GM12878 (cell line): ENCODE measurements at regions not wholly inside any gene's neighbourhood (a gene's known extent, or its start where the extent isn't known, plus 50 kb on each side); places are given as distances from the start of the nearest gene placed in this dataset.

Experiments used
- BHLHE40 ChIP-seq, 2 experiments: fragments of 450-650 bp in 1 of 2; IDR thresholded peaks; 2 replicates each; pipeline ENCODE4 v1.6.1; 2011 to 2017; ENCODE audit warnings: low read depth in 2 of 2, borderline replicate concordance in 1 of 2, improper control_type of control experiment in 1 of 2, low read length in 1 of 2, mild to moderate bottlenecking in 1 of 2
- CEBPB ChIP-seq, 2 experiments: fragments of 150-350 bp in 1 of 2; IDR thresholded peaks; 2 replicates each; pipeline ENCODE4 v1.6.1; 2012 to 2014; ENCODE audit warnings: low read depth in 2 of 2, low read length in 2 of 2, borderline replicate concordance in 1 of 2, inconsistent platforms in 1 of 2
- POLR2A ChIP-seq: IDR thresholded peaks from 2 replicates; pipeline ENCODE4 v1.6.1; 2011; ENCODE audit warnings: low read depth, mild to moderate bottlenecking, low read length
- POLR2AphosphoS5 ChIP-seq: IDR thresholded peaks from 2 replicates; pipeline ENCODE4 v1.6.1; 2011; ENCODE audit warnings: mild to moderate bottlenecking, low read length, inconsistent platforms
- REST ChIP-seq: IDR thresholded peaks from 2 replicates; pipeline ENCODE4 v1.6.1; 2012; ENCODE audit warnings: mild to moderate bottlenecking, low read depth, low read length
- SREBF2 ChIP-seq: IDR thresholded peaks from 2 replicates; pipeline ENCODE4 v1.6.1; 2012; ENCODE audit warnings: mild to moderate bottlenecking, low read length
- TAF1 ChIP-seq: IDR thresholded peaks from 2 replicates; pipeline ENCODE4 v1.6.1; 2011; ENCODE audit warnings: mild to moderate bottlenecking, low read depth, low read length, borderline replicate concordance
- TARDBP ChIP-seq: IDR thresholded peaks from 2 replicates; pipeline ENCODE4 v1.6.1; 2016; ENCODE audit warnings: borderline replicate concordance
- USF1 ChIP-seq: IDR thresholded peaks from 2 replicates; pipeline ENCODE4 v1.6.1; 2011; ENCODE audit warnings: borderline replicate concordance, low read depth, mild to moderate bottlenecking, moderate library complexity, mixed read lengths, low read length; ENCODE audit not compliant: insufficient read depth; ENCODE audit errors: extremely low read length
- YY1 ChIP-seq: IDR thresholded peaks from 2 replicates; pipeline ENCODE4 v1.6.1; 2011; ENCODE audit warnings: low read depth, mild to moderate bottlenecking, low read length
- TF ChIP-seq, protein P1 (sequence below), 3 experiments: IDR thresholded peaks in 2 of 3; conservative IDR thresholded peaks in 1 of 3; 2 replicates each; pipeline ENCODE4 v1.5.1; 2011; ENCODE audit warnings: low read depth in 3 of 3, low read length in 3 of 3, mild to moderate bottlenecking in 3 of 3, control low read depth in 2 of 3, moderate library complexity in 2 of 3, inconsistent platforms in 1 of 3, mixed read lengths in 1 of 3; ENCODE audit not compliant: control insufficient read depth in 2 of 3, insufficient read depth in 1 of 3; ENCODE audit errors: extremely low read depth in 1 of 3

DNA sequence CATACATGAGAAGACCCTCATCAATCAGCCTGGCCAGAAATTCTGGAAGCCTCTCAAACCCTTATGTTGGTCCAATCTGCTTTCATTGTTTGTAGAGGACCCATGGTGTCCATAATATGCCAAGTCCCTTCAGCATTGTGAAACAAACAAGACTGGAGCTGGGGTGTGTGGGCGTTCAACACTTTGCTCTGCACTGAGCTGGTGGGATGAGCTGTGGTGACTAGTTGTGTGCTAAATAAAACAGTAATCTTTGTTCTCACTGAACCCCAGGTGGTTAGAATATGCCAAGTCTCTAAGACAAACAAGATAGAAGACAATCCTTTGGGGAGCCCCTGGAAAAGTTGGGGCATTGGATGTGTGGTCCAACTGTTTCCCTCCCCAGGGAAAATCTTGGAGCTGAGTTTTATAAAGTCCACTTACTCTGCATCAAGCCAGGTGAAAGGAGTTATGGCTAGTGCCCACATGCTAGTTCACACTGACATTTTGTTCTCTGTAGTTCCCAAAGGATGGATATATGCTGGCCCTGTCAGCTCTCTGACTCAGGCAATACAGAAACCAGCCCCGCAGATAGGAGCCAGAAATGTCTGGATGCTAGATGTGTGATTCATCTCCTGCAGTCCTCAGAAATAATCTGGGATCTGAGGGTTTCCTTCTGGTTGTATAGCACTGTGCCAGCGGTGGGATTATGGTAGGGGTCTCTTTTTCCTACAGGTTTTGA lies 260.2 kb downstream of the TMX3 start:
- TF ChIP-seq, protein P1, sequence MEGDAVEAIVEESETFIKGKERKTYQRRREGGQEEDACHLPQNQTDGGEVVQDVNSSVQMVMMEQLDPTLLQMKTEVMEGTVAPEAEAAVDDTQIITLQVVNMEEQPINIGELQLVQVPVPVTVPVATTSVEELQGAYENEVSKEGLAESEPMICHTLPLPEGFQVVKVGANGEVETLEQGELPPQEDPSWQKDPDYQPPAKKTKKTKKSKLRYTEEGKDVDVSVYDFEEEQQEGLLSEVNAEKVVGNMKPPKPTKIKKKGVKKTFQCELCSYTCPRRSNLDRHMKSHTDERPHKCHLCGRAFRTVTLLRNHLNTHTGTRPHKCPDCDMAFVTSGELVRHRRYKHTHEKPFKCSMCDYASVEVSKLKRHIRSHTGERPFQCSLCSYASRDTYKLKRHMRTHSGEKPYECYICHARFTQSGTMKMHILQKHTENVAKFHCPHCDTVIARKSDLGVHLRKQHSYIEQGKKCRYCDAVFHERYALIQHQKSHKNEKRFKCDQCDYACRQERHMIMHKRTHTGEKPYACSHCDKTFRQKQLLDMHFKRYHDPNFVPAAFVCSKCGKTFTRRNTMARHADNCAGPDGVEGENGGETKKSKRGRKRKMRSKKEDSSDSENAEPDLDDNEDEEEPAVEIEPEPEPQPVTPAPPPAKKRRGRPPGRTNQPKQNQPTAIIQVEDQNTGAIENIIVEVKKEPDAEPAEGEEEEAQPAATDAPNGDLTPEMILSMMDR (IDR thresholded peaks at IDR 0.05 in 2 of 3, conservative IDR thresholded peaks at IDR 0.05 in 1 of 3; ENCODE audit: control insufficient read depth in 2 of 3, extremely low read depth in 1 of 3, insufficient read depth in 1 of 3, low read depth in 3 of 3, low read length in 3 of 3): no peak
- TF ChIP-seq REST (no peak), CEBPB (IDR thresholded peaks at IDR 0.05; ENCODE audit: borderline replicate concordance in 1 of 2, low read depth in 2 of 2, low read length in 2 of 2) (no peak), YY1 (no peak), TAF1 (no peak), POLR2AphosphoS5 (no peak), BHLHE40 (IDR thresholded peaks at IDR 0.05; ENCODE audit: borderline replicate concordance in 1 of 2, low read depth in 2 of 2, low read length in 1 of 2) (no peak), POLR2A (no peak), USF1 (no peak), TARDBP (no peak), SREBF2 (no peak)
